Activated T-cell treated with anti-CD3 and anti-CD28 coated beads for 48 hours (primary cell): ENCODE measurements at regions not wholly inside any gene's neighbourhood (a gene's known extent, or its start where the extent isn't known, plus 50 kb on each side); places are given as distances from the start of the nearest gene placed in this dataset.

Experiments used
- DNase-seq: peaks from one replicate; pipeline ENCODE4 v3.0.0-alpha.2; 2020; ENCODE audit warnings: low read depth

DNA sequence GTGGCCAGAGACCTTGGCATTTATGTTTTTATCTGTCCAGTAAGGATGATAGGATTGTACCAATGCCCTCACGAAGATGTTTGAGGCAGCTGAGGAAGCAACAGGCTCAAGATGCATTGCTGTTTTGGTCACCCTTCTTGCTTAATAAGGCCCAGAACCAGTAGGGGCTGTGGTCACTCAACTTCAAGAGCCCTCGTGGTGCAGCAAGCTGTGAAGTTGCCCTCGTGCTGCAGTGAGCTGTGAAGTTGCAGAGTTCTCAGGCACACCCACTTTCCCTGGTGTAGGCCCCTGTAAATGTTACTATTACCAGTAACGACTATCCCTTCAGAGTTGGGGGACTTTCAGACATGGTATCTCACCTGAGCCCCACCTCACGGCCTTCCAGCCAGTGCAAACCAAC lies 207.6 kb upstream of the LYZL1 start:
- DNase-seq, result no peak

- DNase-seq, result no peak
These were observed 206.8 kb upstream of the LYZL1 start for GRCh38 chr10:29081951-29082685.

- DNase-seq, result no peak
These were observed 205.8 kb upstream of the LYZL1 start for GRCh38 chr10:29083096-29083495.

GRCh38 chr10:29084681-29085307 lies 204.1 kb upstream of the LYZL1 start:
- no peak for DNase-seq

DNA sequence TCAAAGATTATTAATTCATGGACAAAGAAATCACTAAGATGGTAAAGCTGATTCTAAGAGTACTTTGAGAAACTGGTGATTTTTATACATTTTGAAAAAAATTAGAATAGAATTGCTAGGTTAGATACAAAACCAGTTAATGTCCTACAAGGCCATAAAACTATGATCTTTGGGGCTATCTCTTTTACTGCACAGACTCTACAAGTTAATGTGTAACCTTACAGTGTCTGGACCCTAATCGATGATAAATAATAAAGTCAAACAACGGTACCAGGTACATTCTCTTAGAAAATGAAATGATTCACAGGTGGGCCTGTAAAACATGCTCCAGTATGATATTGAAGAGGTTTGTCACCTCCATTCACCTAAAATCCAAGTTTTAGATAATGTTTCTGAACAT lies 199.8 kb upstream of the LYZL1 start:
- no peak for DNase-seq

GRCh38 chr10:29096303-29096824 lies 192.5 kb upstream of the LYZL1 start:
- DNase-seq, result no peak

DNA sequence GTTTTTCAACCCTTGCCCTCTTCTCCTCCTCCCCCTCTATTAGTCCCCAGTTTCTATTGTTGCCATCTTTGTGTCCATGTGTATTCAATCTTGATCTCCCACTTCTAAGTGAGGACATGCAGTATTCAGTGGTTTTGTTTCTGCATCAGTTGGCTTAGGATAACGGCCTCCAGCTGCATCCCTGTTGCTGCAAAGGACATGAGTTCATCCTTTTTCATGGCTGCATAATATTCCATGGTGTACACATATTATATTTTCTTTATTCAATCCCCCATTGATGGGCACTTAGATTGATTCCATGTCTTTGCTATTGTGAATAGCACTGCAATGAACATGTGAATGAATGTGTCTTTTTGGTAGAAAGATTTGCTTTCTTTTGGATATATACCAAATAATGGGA lies 190.4 kb upstream of the LYZL1 start:
- no peak for DNase-seq

GRCh38 chr10:29099001-29099400 lies 189.9 kb upstream of the LYZL1 start:
- no peak for DNase-seq

- no peak for DNase-seq
These were observed 189.5 kb upstream of the LYZL1 start for GRCh38 chr10:29099415-29099814.

DNA sequence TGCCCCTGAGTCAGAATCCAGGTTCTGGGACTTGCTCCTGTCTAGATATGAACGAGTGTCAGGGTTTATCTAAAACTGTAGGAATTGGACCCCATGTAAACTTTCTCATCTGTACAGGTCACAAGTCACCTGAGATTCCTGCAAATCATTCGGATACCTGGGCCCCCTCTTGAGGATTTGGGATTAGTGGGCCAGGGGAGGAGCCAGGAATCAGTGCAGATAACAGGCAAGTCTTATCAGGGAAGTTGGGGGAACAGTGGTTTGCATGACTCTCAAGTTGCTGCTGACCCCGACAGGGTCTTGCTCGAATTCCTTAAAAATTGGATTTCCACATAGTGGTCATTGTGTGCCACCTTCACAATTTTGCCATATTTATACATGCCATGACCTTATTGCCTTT lies 188.4 kb upstream of the LYZL1 start:
- no peak for DNase-seq

GRCh38 chr10:29102233-29102632 lies 186.6 kb upstream of the LYZL1 start:
- DNase-seq, result no peak

DNA sequence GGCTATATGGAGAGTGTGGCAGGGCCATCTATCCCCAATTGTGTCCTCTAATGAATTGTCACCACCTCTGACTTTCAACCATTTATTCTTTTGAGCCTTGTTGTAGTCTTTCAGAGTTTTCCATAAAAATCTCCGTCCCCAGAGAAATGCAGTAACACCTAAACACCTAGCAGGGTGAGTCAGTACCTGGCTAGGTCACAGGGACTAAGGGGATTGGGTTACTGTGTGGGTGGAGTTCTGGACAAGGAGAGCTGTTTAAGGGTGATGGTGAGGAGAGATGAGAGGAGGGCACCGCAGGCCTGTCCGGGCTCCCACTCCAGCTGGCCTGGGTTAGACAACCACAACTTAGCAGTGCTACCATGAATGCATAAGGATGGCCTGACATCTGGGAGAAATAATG lies 186.2 kb upstream of the LYZL1 start:
- no peak for DNase-seq

GRCh38 chr10:29104661-29105399 lies 184.0 kb upstream of the LYZL1 start:
- no peak for DNase-seq

- DNase-seq, result no peak
These were observed 183.2 kb upstream of the LYZL1 start for GRCh38 chr10:29105516-29106215.

GRCh38 chr10:29106287-29106686 lies 182.6 kb upstream of the LYZL1 start:
- DNase-seq, result no peak

- no peak for DNase-seq
These were observed 180.9 kb upstream of the LYZL1 start for GRCh38 chr10:29107866-29108498.

DNA sequence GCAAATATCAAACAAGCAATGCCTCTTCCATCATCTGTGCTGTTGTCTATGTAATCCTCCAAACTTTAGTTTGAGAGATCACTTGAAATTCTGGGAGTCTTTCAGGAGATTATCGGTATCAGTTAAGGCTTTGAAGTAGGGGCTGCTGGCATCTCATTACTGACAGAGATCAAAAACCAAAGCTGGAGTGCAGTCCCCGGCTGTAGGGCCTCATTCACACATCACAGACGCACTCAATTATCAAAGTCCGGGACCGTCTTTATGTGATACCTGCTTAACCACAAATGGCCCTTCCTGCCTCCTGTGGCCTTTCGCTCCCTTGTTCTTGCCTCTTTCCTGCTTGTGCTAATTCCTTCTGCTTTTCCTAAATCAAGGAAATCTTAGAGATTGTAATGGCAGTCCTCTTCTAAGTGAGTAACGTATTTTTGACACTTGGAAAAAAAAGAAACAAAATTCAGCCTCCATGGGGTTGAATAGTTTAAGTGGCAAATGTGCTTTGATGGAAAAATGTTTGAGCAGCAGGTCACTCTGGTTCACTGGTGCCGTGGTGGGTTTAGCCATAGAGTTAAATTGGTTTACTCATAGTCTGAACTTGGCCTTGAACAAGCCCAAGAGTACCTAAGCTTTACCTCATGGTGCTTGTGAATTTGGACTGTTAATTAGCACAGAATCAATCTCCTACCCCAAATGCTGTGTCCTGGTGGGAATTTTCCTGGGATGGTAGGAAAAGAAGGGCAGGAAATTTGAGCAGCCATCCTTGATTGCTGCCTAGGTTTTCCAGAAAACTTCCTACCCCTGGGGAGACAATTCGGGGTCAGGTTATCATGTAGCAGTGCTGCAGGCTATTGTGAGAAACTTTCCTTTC lies 178.9 kb upstream of the LYZL1 start:
- DNase-seq, result no peak

GRCh38 chr10:29112827-29113615 lies 175.8 kb upstream of the LYZL1 start:
- no peak for DNase-seq

DNA sequence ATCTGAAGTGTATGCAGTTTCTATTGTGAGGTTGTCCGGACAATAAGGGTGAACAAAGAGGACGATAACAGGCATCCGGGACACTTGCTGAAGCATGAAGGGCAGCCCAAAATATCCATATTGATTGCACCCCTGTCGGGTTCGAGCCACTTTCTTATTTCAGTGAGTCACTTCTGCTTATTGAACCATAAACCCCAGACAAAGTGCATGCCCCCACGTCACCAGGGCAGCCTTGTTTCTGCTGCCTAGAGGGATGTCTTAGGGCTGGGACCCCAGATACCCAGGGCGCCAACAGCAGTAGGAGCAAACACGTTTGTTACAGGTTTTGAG lies 175.3 kb upstream of the LYZL1 start:
- DNase-seq, result no peak

GRCh38 chr10:29114141-29114540 lies 174.7 kb upstream of the LYZL1 start:
- no peak for DNase-seq
